ENCODE measurements at regions not wholly inside any gene's neighbourhood (a gene's known extent, or its start where the extent isn't known, plus 50 kb on each side); places are given as distances from the start of the nearest gene placed in this dataset.

DNA sequence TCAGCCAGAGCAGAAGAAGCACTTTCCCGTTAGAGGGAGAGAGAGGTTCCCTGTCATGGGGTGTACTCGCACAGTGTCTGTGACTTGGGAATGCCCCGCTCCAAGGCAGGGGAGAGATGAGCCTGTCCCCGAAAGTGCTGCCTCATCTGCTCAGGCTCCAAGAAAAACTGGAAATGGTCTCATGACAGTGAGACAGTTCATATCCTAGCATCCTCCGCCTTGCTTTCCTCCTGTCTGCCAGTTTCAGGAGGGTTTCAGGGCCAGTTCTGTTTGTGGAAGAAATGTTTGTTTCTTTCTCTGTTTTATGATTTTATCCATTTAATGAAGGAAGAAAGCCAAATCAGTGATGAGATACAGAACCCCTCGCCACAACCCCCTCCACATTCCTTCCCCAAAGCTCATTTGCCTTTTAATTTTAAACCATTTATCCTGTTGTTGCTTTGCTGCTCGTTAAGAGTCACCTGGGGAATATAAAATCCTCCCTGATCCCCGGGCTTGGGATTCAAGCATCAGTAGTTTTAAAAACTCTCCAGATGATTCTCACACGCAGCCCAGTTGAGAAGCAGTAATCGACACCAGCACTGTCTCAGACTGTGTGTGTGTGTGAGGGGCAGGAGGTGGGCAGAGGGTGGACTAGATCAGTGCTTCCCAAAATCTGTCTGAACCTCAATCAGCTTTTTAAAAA, 144.6 kb upstream of the UBL3 start:
- ATAC-seq: peak; percentile 39
- TF ChIP-seq POLR2AphosphoS5 (IDR thresholded peaks at IDR 0.05): no peak
- TF ChIP-seq, protein P1, sequence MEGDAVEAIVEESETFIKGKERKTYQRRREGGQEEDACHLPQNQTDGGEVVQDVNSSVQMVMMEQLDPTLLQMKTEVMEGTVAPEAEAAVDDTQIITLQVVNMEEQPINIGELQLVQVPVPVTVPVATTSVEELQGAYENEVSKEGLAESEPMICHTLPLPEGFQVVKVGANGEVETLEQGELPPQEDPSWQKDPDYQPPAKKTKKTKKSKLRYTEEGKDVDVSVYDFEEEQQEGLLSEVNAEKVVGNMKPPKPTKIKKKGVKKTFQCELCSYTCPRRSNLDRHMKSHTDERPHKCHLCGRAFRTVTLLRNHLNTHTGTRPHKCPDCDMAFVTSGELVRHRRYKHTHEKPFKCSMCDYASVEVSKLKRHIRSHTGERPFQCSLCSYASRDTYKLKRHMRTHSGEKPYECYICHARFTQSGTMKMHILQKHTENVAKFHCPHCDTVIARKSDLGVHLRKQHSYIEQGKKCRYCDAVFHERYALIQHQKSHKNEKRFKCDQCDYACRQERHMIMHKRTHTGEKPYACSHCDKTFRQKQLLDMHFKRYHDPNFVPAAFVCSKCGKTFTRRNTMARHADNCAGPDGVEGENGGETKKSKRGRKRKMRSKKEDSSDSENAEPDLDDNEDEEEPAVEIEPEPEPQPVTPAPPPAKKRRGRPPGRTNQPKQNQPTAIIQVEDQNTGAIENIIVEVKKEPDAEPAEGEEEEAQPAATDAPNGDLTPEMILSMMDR (IDR thresholded peaks at IDR 0.05): no peak

GRCh38 chr13:29993716-29994488, 143.5 kb upstream of the UBL3 start:
- Histone ChIP-seq H3K27me3 (no peaks in the 10 kb centered on the region), H3K4me3 (no peak overlapping the region), H3K36me3 (no peaks in the 10 kb centered on the region), H3K27ac (no peak overlapping the region), H3K4me1 (no peaks in the 10 kb centered on the region), H3K9me3 (no peaks in the 10 kb centered on the region)
- no peak for ATAC-seq
- 69 to 80% methylated on average over 2 to 6 of the region's 12 CpGs for WGBS, 2 donors (ENCODE audit: low coverage in 1 of 2)
- TF ChIP-seq POLR2AphosphoS5 (IDR thresholded peaks at IDR 0.05): no peak
- TF ChIP-seq EP300 (IDR thresholded peaks at IDR 0.05): no peak
- no peak for TF ChIP-seq POLR2A (IDR thresholded peaks at IDR 0.05)
- TF ChIP-seq, protein P1 (IDR thresholded peaks at IDR 0.05): no peak

More for the DNA sequence above, 144.6 kb upstream of the UBL3 start:
- Histone ChIP-seq H3K4me1 (no peaks in the 10 kb centered on the region), H3K27me3 (no peaks in the 10 kb centered on the region), H3K27ac (no peak overlapping the region), H3K9me3 (no peaks in the 10 kb centered on the region), H3K36me3 (no peaks in the 10 kb centered on the region), H3K4me3 (no peak overlapping the region)
- 48 to 67% methylated on average over 4 to 7 of the region's 10 CpGs for WGBS, 2 donors (ENCODE audit: low coverage in 1 of 2)

- no peak for ATAC-seq
- no peak overlapping the region for H3K27ac ChIP-seq
- H3K4me1 ChIP-seq: no peaks in the 10 kb centered on the region
- 91 to 93% methylated on average over 2 to 4 of the region's 4 CpGs for WGBS, 2 donors (ENCODE audit: low coverage in 1 of 2)
- H3K9me3 ChIP-seq: no peaks in the 10 kb centered on the region
- TF ChIP-seq EP300 (IDR thresholded peaks at IDR 0.05): no peak
- TF ChIP-seq, protein P1 (IDR thresholded peaks at IDR 0.05): no peak
- TF ChIP-seq POLR2AphosphoS5 (IDR thresholded peaks at IDR 0.05): no peak
- TF ChIP-seq POLR2A (IDR thresholded peaks at IDR 0.05): no peak
- H3K27me3 ChIP-seq: no peaks in the 10 kb centered on the region
- no peaks in the 10 kb centered on the region for H3K36me3 ChIP-seq
- H3K4me3 ChIP-seq: no peak overlapping the region
Observed at GRCh38 chr13:29993196-29993595, 142.8 kb upstream of the UBL3 start.

DNA sequence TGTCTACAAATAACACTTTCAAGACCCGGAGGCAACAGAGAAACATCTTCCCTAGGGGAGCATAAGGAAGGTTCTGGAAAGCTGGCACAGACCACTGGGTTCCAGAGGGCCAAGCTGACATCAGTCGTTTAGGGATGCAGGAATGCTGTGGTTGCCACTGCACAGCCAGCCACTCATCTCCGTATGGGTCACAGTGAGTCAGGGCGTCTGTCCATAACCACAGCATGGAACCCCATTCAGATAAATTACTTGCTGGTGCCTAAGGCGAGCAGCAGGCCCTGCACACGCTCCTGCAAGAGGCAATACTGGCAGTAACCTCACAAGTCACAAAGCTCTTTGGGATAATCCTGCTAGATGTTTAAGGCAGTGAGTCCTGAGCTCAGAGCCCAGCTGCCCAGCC, 140.9 kb upstream of the UBL3 start:
- Histone ChIP-seq H3K4me3 (no peak overlapping the region), H3K27me3 (no peaks in the 10 kb centered on the region), H3K9me3 (peaks cover 0 to 15% (median 0%) of the 10 kb centered on the region in 3 donors), H3K27ac (no peak overlapping the region), H3K36me3 (no peaks in the 10 kb centered on the region), H3K4me1 (no peaks in the 10 kb centered on the region)
- TF ChIP-seq, protein P1 (IDR thresholded peaks at IDR 0.05): no peak
- TF ChIP-seq POLR2A (IDR thresholded peaks at IDR 0.05) (no peak), EP300 (IDR thresholded peaks at IDR 0.05) (no peak), POLR2AphosphoS5 (IDR thresholded peaks at IDR 0.05) (no peak)
- ATAC-seq: no peak
- 66 to 78% methylated on average over 2 to 3 of the region's 6 CpGs for WGBS, 2 donors (ENCODE audit: low coverage in 1 of 2)

- no peaks in the 10 kb centered on the region for H3K4me1 ChIP-seq
- no peak overlapping the region for H3K4me3 ChIP-seq
- peaks cover 0 to 18% (median 0%) of the 10 kb centered on the region in 3 donors for H3K9me3 ChIP-seq
- no peak for ATAC-seq
- TF ChIP-seq EP300 (IDR thresholded peaks at IDR 0.05): no peak
- TF ChIP-seq, protein P1 (IDR thresholded peaks at IDR 0.05): no peak
- no peak for TF ChIP-seq POLR2A (IDR thresholded peaks at IDR 0.05)
- TF ChIP-seq POLR2AphosphoS5 (IDR thresholded peaks at IDR 0.05): no peak
- H3K27ac ChIP-seq: no peak overlapping the region
- no peaks in the 10 kb centered on the region for H3K27me3 ChIP-seq
- H3K36me3 ChIP-seq: no peaks in the 10 kb centered on the region
Observed at GRCh38 chr13:29987340-29987739, 136.9 kb upstream of the UBL3 start.
